ENCODE measurements at regions not wholly inside any gene's neighbourhood (a gene's known extent, or its start where the extent isn't known, plus 50 kb on each side); places are given as distances from the start of the nearest gene placed in this dataset.

GRCh38 chr1:226793620-226794276, 54.7 kb upstream of the ITPKB start:
- no peak overlapping the region for H3K27ac ChIP-seq
- peaks cover 0 to under 1% (median 0%) of the 10 kb centered on the region in 3 donors for H3K4me1 ChIP-seq
- H3K27me3 ChIP-seq, result no peaks in the 10 kb centered on the region
- no peak overlapping the region for H3K4me3 ChIP-seq
- no peaks in the 10 kb centered on the region for H3K9me3 ChIP-seq
- WGBS, 2 donors, result 82% methylated on average over 2 of the region's 2 CpGs
- H3K36me3 ChIP-seq, result no peaks in the 10 kb centered on the region
- TF ChIP-seq POLR2A (IDR thresholded peaks at IDR 0.05) (no peak), CTCF (IDR thresholded peaks at IDR 0.05) (no peak)
- no peak for DNase-seq
- intact Hi-C loops (cut with DNase I), result no loop called here

GRCh38 chr1:226792368-226792767, 53.3 kb upstream of the ITPKB start:
- no peak overlapping the region for H3K4me3 ChIP-seq
- no peaks in the 10 kb centered on the region for H3K4me1 ChIP-seq
- DNase-seq, result no peak
- TF ChIP-seq POLR2A (IDR thresholded peaks at IDR 0.05), result no peak
- no peak for TF ChIP-seq CTCF (IDR thresholded peaks at IDR 0.05)
- no peak overlapping the region for H3K27ac ChIP-seq
- intact Hi-C loops (cut with DNase I), result no loop called here
- H3K36me3 ChIP-seq, result no peaks in the 10 kb centered on the region
- no peaks in the 10 kb centered on the region for H3K9me3 ChIP-seq
- WGBS, 2 donors, result 81 to 91% methylated on average over 1 of the region's 1 CpG
- H3K27me3 ChIP-seq, result no peaks in the 10 kb centered on the region

- intact Hi-C loops (cut with DNase I), result no loop called here
- Histone ChIP-seq H3K27me3 (no peaks in the 10 kb centered on the region), H3K36me3 (no peaks in the 10 kb centered on the region), H3K9me3 (no peaks in the 10 kb centered on the region), H3K4me3 (no peak overlapping the region), H3K4me1 (no peaks in the 10 kb centered on the region), H3K27ac (no peak overlapping the region)
- WGBS, 2 donors, result 71 to 72% methylated on average over 6 of the region's 6 CpGs
- DNase-seq, result no peak
- TF ChIP-seq CTCF (IDR thresholded peaks at IDR 0.05) (no peak), POLR2A (IDR thresholded peaks at IDR 0.05) (no peak)
Observed at GRCh38 chr1:226790545-226791181, 51.6 kb upstream of the ITPKB start.

- Histone ChIP-seq H3K27me3 (no peaks in the 10 kb centered on the region), H3K36me3 (no peaks in the 10 kb centered on the region), H3K27ac (no peak overlapping the region), H3K4me3 (no peak overlapping the region), H3K4me1 (peaks cover 0 to 8% (median 3%) of the 10 kb centered on the region in 3 donors), H3K9me3 (no peaks in the 10 kb centered on the region)
- no peak for TF ChIP-seq CTCF (IDR thresholded peaks at IDR 0.05)
- no peak for TF ChIP-seq POLR2A (IDR thresholded peaks at IDR 0.05)
- no peak for DNase-seq
- intact Hi-C loops (cut with DNase I), result no loop called here
- WGBS, 2 donors, result 73 to 75% methylated on average over 4 of the region's 4 CpGs
Observed at GRCh38 chr1:226788965-226789364, 49.9 kb upstream of the ITPKB start.
